HG03520 (cell line): ENCODE measurements at regions not wholly inside any gene's neighbourhood (a gene's known extent, or its start where the extent isn't known, plus 50 kb on each side); places are given as distances from the start of the nearest gene placed in this dataset.

ENCODE experiments used
- ATAC-seq: cut with Tn5 transposase; IDR thresholded peaks from one replicate; pipeline ENCODE4 v1.9.1; 2021; ENCODE audit warnings: mild to moderate bottlenecking, moderate library complexity; ENCODE audit not compliant: unreplicated experiment

DNA sequence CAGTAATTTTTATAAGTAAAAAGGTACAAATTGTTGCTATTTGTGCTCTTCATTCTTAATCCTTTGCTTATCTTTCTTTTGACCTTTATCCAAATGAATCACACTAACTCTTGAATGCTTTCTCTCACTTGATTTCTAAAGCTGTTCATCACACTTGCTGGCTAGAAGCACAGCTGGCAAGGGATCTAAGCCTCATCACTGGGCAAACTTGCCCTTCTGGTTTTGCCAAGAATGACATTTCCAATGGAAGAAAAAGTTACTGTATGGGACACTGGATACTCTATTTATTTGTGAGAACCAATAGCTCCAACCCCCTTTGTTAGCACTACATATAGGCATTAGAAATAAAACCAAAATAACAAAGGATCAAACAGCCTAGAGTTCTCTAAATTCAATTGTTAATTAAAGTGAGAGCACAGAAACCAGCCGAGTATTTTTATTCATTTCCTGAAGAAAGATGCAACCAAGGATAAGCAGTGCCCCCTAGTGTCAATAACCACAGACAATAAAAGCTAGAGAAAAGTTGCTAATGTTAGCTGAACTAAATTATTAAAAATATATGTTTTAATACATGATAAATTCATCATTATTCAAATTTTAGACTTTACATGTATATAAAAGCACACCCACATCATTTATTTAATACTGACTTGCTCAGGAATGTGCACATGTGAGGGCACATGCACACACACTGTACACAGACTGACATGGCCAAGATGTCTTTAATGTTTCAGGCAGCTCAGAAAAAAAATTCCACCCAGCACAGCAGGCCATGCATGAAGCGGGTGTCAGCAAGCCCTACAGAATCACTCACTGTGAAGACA lies 59.8 kb upstream of the POU5F2 start:
- ATAC-seq = peak; percentile 61

DNA sequence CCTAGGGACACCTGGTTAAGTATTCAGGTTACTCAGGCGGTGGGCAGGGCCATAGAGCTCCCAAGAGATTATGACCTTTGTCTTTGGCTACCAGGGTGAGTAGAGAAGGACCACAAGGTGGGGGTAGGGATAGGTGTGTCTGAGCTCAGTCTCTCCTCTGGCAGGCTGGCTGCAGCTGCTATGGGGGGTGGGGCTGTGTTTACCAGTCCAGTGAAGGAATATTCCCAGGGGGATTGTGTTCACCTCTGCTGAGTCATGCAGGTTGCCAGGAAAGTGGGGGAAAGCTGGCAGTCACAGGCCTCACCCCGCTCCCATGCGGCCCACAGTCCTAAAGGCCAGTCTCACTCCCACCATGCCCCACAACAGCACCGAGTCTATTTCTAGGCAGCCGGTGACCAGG lies 53.6 kb upstream of the POU5F2 start:
- no peak for ATAC-seq

DNA sequence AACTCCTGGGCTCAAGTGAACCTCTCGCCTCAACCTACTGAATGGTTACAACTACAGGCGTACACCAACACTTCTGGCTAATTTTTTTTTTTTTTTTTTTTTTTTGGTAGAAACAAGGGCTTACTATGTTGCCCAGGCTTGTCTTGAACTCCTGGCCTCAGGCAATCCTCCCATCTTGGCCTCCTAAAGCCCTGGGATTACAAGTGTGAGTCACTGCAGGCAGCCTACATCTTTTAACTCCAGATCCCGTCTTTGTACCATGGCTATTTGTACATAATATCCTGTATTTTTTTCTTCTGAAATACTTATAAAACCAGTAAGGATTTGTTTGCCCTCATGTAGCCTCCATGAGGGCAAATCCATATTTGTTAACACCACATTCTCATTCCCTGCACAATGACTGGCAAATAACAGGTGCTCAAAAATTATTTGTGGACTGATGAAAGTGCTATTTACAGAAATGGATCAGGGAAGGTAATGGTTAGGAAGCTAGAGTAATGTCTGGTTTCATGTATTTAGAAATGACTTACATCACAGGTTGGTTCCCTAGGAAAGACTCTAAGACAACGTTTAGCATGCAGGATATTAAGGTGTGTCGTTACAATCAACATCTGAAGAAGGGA lies 51.9 kb upstream of the POU5F2 start:
- ATAC-seq = no peak

DNA sequence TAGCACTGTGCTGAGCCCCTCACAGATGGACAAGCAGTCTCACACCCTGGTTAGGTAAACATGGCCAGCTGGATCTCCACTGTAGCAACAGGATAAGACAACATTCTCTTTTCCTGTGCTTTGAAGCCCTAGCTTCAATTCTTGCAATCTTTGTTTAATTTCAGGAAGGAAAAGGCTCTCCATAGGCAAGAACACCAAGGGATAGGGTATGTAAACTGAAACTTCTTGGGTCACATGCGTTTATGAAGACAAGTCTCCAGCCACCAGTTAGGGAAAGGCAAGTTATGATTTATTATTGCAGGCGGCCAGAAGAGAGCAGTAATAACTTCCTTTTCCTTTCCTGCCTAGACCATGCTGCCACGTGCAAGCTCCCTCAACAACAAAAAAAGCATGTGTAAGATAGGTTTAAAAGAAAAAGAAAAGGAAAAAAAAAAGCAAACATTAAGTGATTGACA lies 50.1 kb upstream of the POU5F2 start:
- no peak for ATAC-seq
